ENCODE measurements at regions not wholly inside any gene's neighbourhood (a gene's known extent, or its start where the extent isn't known, plus 50 kb on each side); places are given as distances from the start of the nearest gene placed in this dataset.

GRCh38 chr15:66894986-66895780 is 170.2 kb upstream of the SMAD3 start:
- no peak for TF ChIP-seq GATA3 (IDR thresholded peaks at IDR 0.05; ENCODE audit: low read depth, low read length)
- no peak for TF ChIP-seq GATA2 (IDR thresholded peaks at IDR 0.05; ENCODE audit: low read depth, low read length)

- TF ChIP-seq GATA3 (IDR thresholded peaks at IDR 0.05; ENCODE audit: low read depth, low read length), result no peak
- no peak for TF ChIP-seq GATA2 (IDR thresholded peaks at IDR 0.05; ENCODE audit: low read depth, low read length)
These were observed 169.5 kb upstream of the SMAD3 start for GRCh38 chr15:66895794-66896453.

- no peak for TF ChIP-seq GATA3 (IDR thresholded peaks at IDR 0.05; ENCODE audit: low read depth, low read length)
- no peak for TF ChIP-seq GATA2 (IDR thresholded peaks at IDR 0.05; ENCODE audit: low read depth, low read length)
These were observed 168.8 kb upstream of the SMAD3 start for GRCh38 chr15:66896611-66897010.

DNA sequence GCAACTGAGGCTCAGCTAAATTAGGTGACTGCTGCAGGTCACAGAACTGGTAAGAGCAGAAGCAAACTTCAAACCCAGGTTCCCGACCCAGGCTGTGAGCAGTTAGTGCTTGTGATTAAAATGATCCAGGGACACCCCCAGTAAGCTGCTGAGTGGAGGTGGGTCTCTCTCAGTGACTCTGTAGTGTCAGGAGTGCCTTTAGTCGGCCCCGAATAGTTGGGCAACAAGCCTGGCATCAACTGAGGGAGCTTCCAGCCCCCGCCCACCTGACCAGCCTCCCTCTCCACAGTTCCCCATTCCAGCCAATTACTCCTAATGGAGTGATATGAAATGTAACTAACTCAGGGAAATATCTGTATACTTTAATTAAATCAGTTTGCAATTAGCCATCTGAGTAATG is 168.0 kb upstream of the SMAD3 start:
- no peak for TF ChIP-seq GATA2 (IDR thresholded peaks at IDR 0.05; ENCODE audit: low read depth, low read length)
- no peak for TF ChIP-seq GATA3 (IDR thresholded peaks at IDR 0.05; ENCODE audit: low read depth, low read length)

GRCh38 chr15:66897971-66898370 is 167.4 kb upstream of the SMAD3 start:
- no peak for TF ChIP-seq GATA2 (IDR thresholded peaks at IDR 0.05; ENCODE audit: low read depth, low read length)
- TF ChIP-seq GATA3 (IDR thresholded peaks at IDR 0.05; ENCODE audit: low read depth, low read length), result no peak

DNA sequence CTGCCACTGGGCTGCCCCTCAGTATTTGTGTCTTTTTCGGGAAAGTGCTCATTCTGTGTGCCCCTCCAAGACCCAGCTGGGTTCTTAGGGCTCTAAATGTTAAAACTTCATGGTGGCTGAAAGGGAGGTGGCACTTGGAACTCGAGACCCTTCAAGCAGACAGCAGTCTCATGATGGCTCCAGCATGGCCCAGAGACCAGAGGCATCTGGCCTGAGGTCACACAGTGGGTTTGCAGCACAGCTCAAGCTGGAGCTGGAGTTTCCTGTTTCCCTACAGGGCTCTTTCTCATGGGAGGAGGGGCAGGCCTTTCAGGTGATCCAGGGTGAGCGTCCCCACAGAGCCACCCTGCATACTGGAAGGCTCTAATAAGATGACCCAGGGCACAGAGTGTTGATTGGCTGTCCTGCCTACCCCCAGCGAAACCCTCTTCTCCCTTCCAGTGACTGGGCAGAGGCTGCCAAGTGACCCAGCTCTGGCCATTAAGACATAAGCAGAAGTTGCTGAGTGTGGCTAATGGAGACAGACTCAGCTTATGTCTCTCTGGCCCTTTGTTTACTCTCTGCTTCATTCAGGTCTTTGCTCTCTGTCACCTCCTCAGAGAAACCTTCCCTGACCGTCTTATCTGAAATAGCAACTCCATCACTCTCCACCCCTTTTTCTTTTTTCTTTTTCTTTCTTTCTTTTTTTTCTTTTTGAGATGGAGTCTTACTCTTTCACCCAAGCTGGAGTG is 166.6 kb upstream of the SMAD3 start:
- TF ChIP-seq GATA2 (IDR thresholded peaks at IDR 0.05; ENCODE audit: low read depth, low read length) (no peak), GATA3 (IDR thresholded peaks at IDR 0.05; ENCODE audit: low read depth, low read length) (no peak)

DNA sequence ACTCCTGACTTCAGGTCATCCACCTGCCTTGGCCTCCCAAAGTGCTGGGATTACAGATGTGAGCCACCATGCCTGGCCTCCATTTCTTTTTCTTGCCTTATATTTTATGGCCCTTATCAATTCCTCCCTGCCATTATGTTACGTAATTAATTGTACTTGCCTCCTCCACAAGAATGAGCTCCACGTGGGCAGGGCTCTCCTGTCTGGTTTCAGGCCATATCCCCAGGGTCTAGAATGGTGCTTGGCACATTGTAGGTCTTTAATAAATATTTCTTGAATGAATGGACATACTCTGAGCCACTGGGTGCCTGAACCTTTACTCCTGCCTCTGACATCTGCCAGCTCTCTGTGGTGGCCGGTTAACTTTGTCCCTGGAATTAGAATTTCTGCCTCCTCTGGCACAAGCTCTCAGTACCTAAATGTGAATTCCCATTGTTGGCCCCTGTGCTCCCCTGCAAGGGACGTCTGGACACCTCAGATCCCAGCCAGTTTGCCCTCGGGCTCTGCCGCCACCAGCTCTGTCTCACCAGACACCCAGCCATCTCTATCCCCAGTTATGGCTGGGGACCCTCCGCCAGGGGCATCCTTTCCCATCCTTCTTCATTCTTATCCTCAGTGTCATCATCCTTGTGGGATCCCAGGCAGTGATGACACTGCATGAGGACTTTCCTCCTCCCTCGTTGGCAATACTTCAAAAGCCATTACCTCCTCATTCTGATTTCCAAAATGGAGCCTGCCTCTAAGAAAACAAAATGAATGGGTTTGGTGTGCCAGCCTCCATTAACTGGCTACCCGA is 165.6 kb upstream of the SMAD3 start:
- TF ChIP-seq GATA3 (IDR thresholded peaks at IDR 0.05; ENCODE audit: low read depth, low read length) (no peak), GATA2 (IDR thresholded peaks at IDR 0.05; ENCODE audit: low read depth, low read length) (no peak)

- no peak for TF ChIP-seq GATA2 (IDR thresholded peaks at IDR 0.05; ENCODE audit: low read depth, low read length)
- TF ChIP-seq GATA3 (IDR thresholded peaks at IDR 0.05; ENCODE audit: low read depth, low read length), result no peak
These were observed 164.7 kb upstream of the SMAD3 start for GRCh38 chr15:66900586-66901310.

GRCh38 chr15:66901336-66902100 is 163.9 kb upstream of the SMAD3 start:
- TF ChIP-seq GATA3 (IDR thresholded peaks at IDR 0.05; ENCODE audit: low read depth, low read length) (no peak), GATA2 (IDR thresholded peaks at IDR 0.05; ENCODE audit: low read depth, low read length) (no peak)

DNA sequence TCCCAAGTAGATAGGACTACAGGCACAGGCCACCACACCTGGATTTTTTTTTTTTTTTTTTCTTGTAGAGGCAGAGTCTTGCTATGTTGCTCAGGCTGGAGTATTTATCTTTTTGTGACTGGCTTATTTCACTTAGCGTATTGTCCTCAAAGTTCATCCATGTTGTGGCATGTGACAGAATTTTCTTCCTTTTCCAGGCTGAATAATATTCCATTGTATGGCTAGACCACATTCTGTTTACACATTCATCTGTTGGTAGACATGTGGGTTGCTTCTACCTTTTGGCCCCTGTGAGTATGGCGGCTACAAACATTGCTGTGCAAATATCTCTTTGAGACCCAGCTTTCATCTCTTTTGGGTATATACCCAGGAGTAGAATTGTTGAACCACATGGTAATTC is 160.2 kb upstream of the SMAD3 start:
- no peak for TF ChIP-seq GATA3 (IDR thresholded peaks at IDR 0.05; ENCODE audit: low read depth, low read length)
- no peak for TF ChIP-seq GATA2 (IDR thresholded peaks at IDR 0.05; ENCODE audit: low read depth, low read length)

GRCh38 chr15:66905954-66906353 is 159.4 kb upstream of the SMAD3 start:
- TF ChIP-seq GATA3 (IDR thresholded peaks at IDR 0.05; ENCODE audit: low read depth, low read length) (no peak), GATA2 (IDR thresholded peaks at IDR 0.05; ENCODE audit: low read depth, low read length) (no peak)
